NCI-H345 treated with DMSO at 0.1 percent for 48 hours (cell line): ENCODE measurements at regions not wholly inside any gene's neighbourhood (a gene's known extent, or its start where the extent isn't known, plus 50 kb on each side); places are given as distances from the start of the nearest gene placed in this dataset.
"Not testable (repeated sequence)": the region's sequence is repeated elsewhere in the genome, so short reads cannot be mapped to it uniquely, and the experiment has no call there.

Source experiments
- DNase-seq: peaks from one replicate; lab custom pipeline; 2025; ENCODE audit not compliant: unreplicated experiment; lab: John Stamatoyannopoulos, UW

DNA sequence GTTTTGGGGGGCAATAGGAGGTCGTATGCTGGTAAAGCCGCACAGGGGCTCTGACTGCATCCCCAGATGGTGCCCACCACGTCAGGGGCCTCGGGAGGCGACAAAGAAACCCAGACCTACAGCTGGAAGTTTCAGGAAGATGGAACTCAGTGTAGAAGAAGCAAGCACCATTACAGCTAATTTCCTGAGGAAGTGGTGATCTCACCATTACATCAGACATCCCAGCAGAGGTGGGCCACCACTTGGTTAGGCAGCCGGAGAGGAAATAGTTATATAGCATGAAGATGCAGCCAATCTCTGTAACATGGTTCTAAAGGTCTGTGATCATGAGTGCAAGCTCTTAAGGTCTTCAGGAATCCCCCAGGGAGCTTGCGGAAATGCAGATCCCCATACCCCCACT lies 127.3 kb upstream of the PCBD1 start:
- no peak for DNase-seq

DNA sequence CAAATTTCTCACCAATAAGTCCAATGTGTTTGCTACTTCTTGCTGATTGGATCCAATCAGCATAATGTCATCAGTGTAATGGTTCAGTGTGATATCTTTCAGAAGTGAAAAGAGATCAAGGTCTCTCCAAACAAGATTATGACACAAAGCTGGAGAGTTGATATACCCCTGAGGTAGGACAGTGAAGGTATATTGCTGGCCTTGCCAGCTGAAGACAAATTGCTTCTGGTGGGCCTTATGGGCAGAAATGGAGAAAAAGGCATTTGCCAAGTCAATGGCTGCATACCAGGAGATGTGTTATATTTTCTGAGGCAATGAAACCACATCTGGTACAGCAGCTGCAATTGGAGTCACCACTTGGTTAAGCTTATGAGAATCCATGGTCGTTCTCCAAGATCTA lies 131.7 kb upstream of the PCBD1 start:
- not testable (repeated sequence) for DNase-seq

GRCh38 chr10:71021402-71021801 lies 133.0 kb upstream of the PCBD1 start:
- no peak for DNase-seq

GRCh38 chr10:71023704-71024283 lies 135.4 kb upstream of the PCBD1 start:
- no peak for DNase-seq

GRCh38 chr10:71024490-71024889 lies 136.1 kb upstream of the PCBD1 start:
- DNase-seq: no peak

- DNase-seq: no peak
Observed at GRCh38 chr10:71025535-71025934, 137.2 kb upstream of the PCBD1 start.

GRCh38 chr10:71028066-71028465 lies 139.7 kb upstream of the PCBD1 start:
- DNase-seq: no peak

DNA sequence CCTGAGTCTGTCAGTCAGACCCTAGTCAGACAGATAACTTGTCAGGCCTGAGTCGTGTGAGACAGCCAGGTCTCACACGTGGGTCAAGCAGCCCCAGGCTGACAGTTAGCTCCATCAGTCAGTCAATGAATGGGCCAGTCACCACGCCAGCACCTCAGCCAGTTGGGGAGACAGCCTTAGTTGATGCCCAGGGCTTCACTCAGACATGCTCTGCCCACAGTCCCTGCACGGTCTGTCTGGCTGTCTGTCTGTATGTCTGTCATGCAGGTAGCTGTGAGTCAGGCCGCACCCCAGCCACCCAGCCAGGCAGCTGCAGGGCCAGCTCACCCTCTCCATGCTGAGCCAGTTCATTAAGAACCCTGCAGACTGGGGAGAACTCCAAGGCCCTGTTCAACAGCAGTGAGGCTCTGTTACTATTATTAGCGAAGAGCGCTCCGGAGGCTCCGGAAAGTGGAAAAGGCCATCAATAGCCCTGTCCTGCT lies 141.1 kb upstream of the PCBD1 start:
- DNase-seq: no peak

DNA sequence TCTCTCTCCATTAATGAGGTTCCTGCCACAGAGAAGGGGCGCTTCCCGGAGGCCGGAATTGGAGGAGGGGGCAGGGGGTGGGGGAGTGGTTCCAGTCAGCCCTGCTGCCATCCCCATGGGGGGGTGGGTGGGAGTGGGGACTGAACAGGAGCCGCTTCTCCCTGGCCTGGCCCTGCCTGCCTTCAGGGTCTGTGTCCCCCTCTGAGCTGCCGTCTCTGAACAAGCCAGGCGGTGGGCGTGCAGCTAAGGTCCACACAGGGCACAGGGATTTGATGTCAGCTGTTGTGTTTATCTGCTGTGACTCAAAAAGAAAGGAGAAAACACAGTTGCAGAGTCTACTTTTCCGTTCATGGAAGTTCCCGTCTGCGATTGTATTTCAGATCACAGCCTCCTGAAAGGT lies 141.5 kb upstream of the PCBD1 start:
- no peak for DNase-seq

DNA sequence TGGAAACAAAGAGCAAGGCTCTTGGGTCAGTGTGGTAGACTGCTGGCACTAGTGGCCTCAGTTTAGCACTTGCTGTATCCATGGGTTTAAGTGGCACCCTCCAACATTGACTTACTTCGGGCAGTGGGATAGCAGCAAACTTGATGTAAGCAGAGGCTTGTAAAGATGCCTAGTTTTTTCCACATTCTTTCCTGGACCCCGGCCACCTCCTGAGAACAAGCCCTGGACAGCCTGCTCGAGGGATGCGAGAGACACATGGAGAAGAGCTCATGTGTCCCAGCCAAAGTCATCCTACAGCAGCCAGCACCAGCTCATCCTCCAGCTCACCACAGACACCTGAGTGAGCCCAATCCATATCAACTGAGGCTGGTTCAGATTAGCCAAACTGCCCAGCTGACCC lies 142.7 kb upstream of the PCBD1 start:
- DNase-seq: no peak

DNA sequence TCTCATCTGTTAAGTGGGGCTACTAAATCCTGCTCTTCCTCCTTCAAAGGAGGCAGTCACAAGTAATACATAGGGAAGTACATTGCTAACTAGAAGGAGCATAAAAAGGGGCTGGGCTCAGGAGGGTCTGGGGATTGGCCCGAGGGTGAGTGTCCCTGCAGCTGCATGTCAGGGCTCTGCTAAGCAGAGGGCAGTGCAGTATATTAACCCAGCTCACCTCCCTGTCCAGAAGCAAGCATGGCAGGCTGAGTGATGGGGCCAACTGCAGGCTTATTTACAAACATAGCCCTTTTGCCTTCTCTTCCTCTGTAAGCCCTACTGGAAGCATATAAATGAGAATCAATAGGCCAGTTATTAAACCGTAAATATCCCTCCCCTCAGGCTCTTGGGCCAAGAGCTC lies 143.2 kb upstream of the PCBD1 start:
- DNase-seq: no peak

DNA sequence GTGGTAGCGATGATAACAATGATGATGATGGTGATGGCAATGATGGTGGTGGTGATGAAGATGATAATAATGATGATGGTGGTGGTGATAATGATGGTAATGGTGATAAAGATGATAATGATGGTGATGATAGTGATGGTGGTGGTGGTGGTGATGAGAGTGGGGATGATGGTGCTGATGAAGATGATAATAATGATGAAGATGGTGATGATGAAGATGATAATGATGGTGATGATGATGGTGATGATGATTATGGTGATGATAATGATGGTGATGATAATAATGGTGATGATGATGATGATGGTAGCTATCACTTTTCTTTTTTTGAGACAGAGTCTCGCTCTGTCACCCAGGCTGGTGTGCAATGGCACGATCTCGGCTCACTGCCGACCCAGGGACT lies 144.5 kb upstream of the PCBD1 start:
- no peak for DNase-seq

DNA sequence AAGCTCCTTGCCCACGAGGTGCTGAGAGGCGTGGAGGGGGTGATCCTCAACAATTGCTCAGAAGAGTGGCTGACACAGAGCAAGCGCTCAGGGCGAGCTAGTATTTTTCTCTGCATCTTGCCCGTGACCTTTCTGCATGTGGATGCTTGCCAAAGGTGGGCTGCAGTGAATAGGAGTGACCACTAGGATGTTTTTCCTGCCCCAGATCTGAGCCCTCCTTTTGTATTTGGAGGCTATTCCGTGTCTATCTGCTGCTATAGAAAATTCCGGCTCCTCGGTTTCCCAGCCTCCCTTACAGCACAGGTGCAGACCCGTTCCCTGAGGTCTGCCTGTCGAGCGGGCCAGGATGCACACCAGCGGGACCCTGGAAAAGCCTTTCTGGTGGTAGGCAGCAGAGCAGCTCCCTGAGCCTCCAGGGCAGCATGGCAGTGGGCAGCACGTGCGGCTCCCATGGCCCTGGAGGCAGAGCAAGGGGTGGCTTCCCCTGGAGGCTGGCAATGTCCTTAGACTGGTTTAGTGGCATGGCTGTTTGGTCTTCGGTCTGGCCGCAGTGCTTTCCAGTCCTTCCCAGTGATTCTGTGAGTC lies 145.1 kb upstream of the PCBD1 start:
- DNase-seq: no peak

DNA sequence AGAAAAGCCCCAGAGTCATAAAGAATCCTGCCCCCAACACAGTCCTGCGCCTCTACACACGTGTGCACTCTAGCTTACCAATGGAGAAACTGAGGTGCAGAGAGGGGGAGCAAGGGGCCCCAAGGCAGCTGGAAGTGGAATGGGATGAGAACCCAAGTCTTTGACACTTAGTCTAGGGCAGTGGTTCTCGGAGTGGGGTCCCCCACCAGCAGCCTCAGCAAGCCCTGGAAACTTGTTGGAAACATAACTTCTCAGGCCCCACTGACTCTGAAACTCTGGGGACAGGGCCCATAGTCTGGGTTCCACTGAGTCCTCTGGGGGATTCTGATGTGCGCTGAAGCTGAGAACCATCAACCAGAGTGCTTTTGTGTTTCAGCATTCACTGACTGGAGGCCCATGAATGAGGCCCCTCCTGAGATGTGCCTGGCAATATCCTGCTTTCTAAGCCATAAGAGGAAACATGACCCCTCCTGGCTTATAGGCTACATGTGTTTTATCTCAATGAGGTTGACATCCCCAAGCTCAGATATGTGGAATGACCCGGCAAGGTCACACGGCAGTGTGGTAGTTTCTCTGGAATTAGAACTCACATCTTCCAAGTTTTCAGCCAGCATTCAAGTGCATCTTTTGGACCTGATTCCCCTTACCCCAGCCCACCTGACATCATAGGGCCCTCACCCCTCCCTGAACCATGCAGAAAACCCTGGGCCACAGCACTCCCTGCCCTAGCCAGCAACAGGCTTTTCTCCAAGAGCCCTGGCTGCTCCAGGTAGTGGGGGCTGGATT lies 147.3 kb upstream of the PCBD1 start:
- DNase-seq: no peak

DNA sequence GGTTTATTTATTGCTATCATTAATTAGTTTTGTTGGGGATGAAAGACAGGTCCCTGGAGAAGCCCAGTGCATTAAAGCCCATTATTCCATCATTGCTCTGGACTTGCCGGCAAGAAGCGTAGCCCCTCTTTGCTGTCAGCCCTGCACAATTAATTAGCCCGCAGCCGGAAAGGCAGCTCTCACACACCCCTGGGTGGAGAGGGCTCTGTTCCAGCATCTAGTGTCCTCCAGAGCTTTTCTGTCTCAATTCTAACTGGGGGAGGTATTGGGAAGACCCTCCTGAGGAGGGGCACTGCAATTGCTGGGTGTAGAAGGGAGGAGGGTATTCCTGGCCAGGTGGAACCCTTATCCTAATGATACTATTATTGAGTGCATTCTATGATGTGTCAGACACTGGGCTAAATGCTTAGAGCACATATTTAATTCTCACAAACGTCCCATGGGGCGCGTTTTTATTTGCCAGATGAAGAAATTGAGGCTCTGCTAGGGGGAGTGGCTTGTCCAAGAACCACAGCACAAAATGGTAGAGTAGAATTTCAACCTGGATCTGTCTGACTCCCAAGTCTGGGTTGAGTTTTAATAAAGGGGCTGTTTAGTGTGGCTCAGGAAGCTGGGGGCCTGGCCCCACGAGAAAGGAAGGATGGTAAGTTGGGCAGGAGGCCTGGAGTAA lies 148.1 kb upstream of the PCBD1 start:
- DNase-seq: no peak

GRCh38 chr10:71038091-71038633 lies 149.8 kb upstream of the PCBD1 start:
- DNase-seq: no peak

DNA sequence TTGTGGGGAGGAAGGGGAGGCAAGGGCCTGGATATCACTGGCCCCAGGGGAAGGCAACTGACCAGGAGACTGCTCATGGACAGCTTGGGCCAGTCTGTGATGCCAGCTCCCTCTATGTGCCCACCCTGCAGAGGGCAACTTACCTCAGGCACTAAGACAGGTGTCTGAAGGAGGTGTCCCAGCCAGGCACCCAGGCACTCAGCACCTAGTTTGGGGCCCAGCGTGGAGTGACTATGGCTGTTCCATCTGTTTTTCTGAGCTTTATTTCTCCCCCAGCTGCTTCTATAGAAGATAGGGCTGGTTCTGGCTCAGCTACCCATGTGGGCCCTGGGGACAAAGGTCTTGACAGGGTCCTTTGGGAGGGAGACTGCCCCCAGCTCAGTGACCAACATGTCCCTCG lies 150.6 kb upstream of the PCBD1 start:
- DNase-seq: no peak

- no peak for DNase-seq
Observed at GRCh38 chr10:71039551-71039950, 151.2 kb upstream of the PCBD1 start.

DNA sequence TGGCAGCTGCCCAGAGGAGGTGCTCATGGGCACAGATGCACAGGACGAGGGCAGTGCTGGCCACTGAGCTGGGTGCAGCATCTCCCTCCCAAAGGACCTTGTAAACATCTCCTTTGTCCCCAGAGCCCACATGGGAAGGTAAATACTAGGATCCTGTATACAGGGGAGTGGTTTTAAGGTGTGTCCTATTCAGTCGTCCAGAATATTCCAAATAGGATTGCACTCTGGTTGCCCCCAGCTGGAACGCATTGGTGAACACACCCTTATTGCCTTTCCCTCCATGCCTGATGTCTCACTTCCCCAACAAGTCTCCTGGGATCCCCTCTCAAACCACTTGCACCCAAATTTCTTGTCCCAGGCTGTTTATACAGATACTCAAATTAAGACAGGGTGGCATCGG lies 152.0 kb upstream of the PCBD1 start:
- DNase-seq: no peak

DNA sequence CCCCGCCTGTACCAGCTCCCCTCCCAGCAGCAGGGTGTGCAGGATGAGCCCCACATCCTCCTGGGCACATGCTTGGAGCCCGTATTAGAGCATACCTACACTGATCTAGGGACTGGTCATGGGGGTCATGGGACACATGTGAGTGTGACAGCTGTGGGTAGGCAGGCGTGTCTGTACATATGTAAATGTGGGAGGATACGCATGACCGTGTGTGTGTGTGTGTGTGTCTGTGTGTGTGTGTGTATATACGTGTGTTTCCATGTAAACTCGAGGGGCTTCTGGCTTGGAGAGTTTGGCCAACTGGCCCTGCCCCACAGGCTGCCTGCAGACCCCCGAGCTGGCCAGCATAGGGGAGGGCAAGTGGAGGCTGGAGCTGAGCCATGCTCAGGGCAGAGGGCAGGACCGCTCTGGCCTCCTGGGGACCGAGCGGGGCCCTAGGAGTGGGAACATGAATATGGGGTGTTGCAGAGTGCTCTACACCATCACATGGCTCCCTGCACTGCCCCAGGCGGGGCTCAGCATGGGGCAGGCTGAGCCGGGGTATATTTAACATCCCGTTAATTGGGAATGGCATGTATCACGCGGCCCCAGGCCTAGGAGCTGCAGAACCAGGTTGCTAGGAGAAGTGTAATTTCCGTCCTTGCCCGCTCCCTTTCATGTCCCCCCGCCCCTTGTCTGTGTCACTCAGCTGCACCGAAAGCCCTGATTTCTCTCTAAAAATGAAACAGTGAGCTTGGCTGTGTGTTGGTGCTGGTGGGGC lies 152.7 kb upstream of the PCBD1 start:
- no peak for DNase-seq

DNA sequence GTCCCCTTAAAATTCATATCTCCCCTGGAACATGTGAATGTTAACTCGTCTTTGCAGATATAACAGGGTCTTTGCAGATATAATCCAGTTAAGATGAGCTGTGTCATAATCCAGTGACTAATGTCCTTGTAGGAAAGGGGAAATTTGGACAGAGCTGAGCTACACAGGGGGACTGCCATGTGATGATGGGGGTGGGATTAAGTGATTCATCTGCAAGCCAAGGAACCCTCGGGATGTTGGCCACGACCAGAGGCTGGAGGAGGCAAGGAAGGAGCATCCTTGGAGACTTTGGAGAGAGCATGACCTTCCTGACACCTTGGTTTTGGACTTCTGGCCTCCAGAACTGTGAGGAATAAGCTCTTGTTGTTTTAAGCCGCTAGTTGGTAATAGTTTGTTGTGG lies 153.9 kb upstream of the PCBD1 start:
- no peak for DNase-seq
